ENCODE measurements at regions not wholly inside any gene's neighbourhood (a gene's known extent, or its start where the extent isn't known, plus 50 kb on each side); places are given as distances from the start of the nearest gene placed in this dataset.

DNA sequence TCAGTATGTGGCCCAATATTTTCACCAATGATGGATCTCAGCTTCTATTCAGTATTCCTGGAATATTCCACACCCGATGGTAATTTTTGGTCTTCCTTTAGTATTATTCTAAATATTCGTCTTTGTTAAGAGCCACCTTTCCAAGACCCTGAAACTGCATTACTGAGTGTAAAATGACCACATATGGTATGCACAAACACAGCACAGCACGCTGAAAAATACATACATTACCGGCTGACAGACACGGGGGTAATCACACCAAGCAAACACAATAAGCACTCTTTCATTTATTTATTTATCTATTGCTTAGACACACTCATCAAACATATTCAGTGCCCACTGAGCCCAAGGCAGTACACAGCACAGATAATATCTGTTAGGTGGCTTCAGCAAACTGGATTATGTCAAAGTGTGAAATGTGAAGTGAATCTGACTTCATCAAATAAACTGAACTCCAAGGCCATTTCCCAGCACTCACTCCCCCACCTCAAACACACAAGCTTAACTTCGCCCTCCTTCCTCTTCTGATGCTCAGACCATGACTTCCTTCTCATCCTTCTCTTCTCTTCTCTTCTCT is 1637.8 kb upstream of the C9orf72 start:
- no peak overlapping the region for H3K9ac ChIP-seq (ENCODE audit: low read depth, low read length, poor library complexity, severe bottlenecking)
- no peaks in the 10 kb centered on the region for H3K9me2 ChIP-seq (replicated peaks; ENCODE audit: low read depth, low read length)
- TF ChIP-seq, protein P1, sequence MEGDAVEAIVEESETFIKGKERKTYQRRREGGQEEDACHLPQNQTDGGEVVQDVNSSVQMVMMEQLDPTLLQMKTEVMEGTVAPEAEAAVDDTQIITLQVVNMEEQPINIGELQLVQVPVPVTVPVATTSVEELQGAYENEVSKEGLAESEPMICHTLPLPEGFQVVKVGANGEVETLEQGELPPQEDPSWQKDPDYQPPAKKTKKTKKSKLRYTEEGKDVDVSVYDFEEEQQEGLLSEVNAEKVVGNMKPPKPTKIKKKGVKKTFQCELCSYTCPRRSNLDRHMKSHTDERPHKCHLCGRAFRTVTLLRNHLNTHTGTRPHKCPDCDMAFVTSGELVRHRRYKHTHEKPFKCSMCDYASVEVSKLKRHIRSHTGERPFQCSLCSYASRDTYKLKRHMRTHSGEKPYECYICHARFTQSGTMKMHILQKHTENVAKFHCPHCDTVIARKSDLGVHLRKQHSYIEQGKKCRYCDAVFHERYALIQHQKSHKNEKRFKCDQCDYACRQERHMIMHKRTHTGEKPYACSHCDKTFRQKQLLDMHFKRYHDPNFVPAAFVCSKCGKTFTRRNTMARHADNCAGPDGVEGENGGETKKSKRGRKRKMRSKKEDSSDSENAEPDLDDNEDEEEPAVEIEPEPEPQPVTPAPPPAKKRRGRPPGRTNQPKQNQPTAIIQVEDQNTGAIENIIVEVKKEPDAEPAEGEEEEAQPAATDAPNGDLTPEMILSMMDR (conservative IDR thresholded peaks at IDR 0.05; ENCODE audit: low read length): no peak
- TF ChIP-seq EZH2phosphoT487 (IDR thresholded peaks at IDR 0.05; ENCODE audit: borderline replicate concordance): no peak

DNA sequence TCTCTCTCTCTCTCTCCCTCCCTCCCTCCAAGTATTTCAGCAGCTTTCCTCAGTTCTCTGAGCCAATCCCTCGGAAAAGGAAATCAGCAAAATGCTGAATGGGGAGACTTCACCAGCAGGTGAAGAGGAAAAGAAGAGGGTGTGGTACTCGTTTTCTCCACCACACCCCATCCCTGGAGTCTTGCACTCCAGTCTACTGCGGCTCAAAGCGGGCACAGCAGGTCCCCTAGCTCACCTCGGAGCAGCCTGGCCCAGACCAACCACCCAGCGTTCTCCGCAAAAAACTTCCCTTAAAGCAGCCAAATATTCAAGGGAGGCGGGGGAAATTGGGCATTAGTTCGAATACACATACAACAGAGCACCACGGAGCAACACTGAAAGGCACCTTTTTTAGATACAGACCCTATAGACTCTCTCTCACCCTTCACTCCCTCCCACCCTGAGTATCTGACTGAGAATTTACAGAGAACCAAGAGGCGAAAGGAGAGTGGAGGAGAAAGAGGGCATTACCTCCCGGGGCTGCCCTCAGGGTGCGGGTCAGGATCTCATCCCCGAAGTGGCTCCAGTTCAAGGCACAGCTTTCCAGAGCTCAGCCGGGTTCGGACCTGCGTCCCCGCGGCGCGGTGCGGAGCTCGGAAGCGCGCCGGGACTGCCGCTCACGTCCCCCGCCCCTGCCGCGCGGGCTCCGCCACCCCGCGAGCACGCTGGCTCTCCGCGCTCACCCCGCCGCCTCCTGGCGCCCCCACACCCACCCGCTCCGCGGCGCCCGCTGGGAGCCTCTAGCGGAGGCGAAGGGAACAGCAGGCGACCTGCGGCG is 1638.5 kb upstream of the C9orf72 start:
- Histone ChIP-seq H4K20me1 (ENCODE audit: insufficient read depth, low read length, poor library complexity, severe bottlenecking) (no peaks in the 10 kb centered on the region), H3K4me3 (ENCODE audit: low read length, poor library complexity, severe bottlenecking) (no peak overlapping the region), H3K27me3 (ENCODE audit: insufficient read depth, low read length, poor library complexity, severe bottlenecking) (no peaks in the 10 kb centered on the region), H3K4me2 (ENCODE audit: low read depth, low read length, poor library complexity, severe bottlenecking) (no peak overlapping the region), H3K9me3 (ENCODE audit: insufficient read depth, low read depth, low read length) (no peaks in the 10 kb centered on the region), H3F3A (ENCODE audit: low read depth) (no peaks in the 10 kb centered on the region), H3K4me1 (ENCODE audit: insufficient read depth, low read length, poor library complexity, severe bottlenecking) (no peaks in the 10 kb centered on the region), H3K79me2 (ENCODE audit: insufficient read depth, low read length) (no peaks in the 10 kb centered on the region), H2AFZ (ENCODE audit: low read length) (no peak overlapping the region), H3K36me3 (ENCODE audit: insufficient read depth, low read length) (no peaks in the 10 kb centered on the region), H3K9me2 (replicated peaks; ENCODE audit: low read depth, low read length) (no peaks in the 10 kb centered on the region), H3K9ac (ENCODE audit: low read depth, low read length, poor library complexity, severe bottlenecking) (no peak overlapping the region)
- TF ChIP-seq, protein P1 (conservative IDR thresholded peaks at IDR 0.05; ENCODE audit: low read length): no peak
- no peak for TF ChIP-seq EZH2phosphoT487 (IDR thresholded peaks at IDR 0.05; ENCODE audit: borderline replicate concordance)

More for the DNA sequence above, 1637.8 kb upstream of the C9orf72 start:
- Histone ChIP-seq H3F3A (ENCODE audit: low read depth) (no peaks in the 10 kb centered on the region), H3K4me2 (ENCODE audit: low read depth, low read length, poor library complexity, severe bottlenecking) (no peak overlapping the region), H3K9me3 (ENCODE audit: insufficient read depth, low read depth, low read length) (no peaks in the 10 kb centered on the region), H3K4me1 (ENCODE audit: insufficient read depth, low read length, poor library complexity, severe bottlenecking) (no peaks in the 10 kb centered on the region), H3K4me3 (ENCODE audit: low read length, poor library complexity, severe bottlenecking) (no peak overlapping the region), H3K36me3 (ENCODE audit: insufficient read depth, low read length) (no peaks in the 10 kb centered on the region), H2AFZ (ENCODE audit: low read length) (no peak overlapping the region), H3K79me2 (ENCODE audit: insufficient read depth, low read length) (no peaks in the 10 kb centered on the region), H4K20me1 (ENCODE audit: insufficient read depth, low read length, poor library complexity, severe bottlenecking) (no peaks in the 10 kb centered on the region), H3K27me3 (ENCODE audit: insufficient read depth, low read length, poor library complexity, severe bottlenecking) (no peaks in the 10 kb centered on the region)

DNA sequence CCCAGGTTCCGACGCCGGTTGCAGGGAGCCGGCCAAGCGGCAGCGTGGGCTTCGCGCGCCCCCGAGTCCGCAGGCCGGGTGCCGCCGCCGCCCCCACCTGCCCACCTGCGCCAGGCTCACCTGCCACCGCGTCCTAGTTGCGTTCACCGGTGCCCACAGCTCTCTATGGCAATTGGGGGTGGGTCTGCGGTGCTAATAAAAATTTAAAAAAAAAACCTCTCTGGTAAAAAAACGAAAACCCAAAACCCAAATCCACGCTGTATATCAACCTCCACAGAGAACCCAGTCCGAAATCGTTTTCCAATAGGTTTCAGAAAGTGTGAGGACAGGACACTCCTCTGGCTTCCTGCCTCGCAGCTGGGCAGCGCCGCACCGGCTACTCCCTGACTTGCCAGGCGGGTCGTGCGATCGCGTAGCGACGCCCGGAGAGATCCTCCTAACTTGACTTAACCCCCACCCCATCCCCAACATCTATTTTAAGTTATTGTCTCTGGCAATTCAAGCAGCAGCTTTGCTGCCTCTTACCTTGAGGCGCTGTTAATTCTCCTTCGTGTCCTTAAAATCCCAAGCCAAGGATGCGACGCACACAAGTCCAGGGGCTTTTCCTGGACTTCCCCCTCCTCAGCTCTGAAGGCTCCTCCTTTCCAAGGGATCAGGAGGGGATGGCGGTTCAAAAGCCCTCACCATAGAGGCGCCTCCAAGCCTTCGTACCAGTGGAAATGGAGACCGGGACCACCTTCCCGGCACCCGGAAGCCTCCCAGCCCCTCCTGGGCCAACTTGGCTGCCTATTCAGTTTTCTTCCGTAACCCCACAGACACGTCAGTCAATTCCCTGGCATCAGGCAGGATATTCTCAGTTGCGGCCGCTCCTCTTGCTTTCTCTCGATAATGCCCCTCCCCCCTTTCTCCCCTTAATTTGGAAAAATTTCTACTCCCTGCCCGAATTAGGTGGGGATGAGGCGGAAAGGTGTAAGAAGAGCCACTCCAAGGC is 1639.4 kb upstream of the C9orf72 start:
- H4K20me1 ChIP-seq (ENCODE audit: insufficient read depth, low read length, poor library complexity, severe bottlenecking): no peaks in the 10 kb centered on the region
- H3K9me3 ChIP-seq (ENCODE audit: insufficient read depth, low read depth, low read length): no peaks in the 10 kb centered on the region
- TF ChIP-seq EZH2phosphoT487 (IDR thresholded peaks at IDR 0.05; ENCODE audit: borderline replicate concordance): no peak
- TF ChIP-seq, protein P1 (conservative IDR thresholded peaks at IDR 0.05; ENCODE audit: low read length): no peak
- H3F3A ChIP-seq (ENCODE audit: low read depth): no peaks in the 10 kb centered on the region
- no peak overlapping the region for H2AFZ ChIP-seq (ENCODE audit: low read length)
- H3K27me3 ChIP-seq (ENCODE audit: insufficient read depth, low read length, poor library complexity, severe bottlenecking): no peaks in the 10 kb centered on the region
- no peak overlapping the region for H3K4me2 ChIP-seq (ENCODE audit: low read depth, low read length, poor library complexity, severe bottlenecking)
- H3K9me2 ChIP-seq (replicated peaks; ENCODE audit: low read depth, low read length): no peaks in the 10 kb centered on the region
- H3K79me2 ChIP-seq (ENCODE audit: insufficient read depth, low read length): no peaks in the 10 kb centered on the region
- no peak overlapping the region for H3K9ac ChIP-seq (ENCODE audit: low read depth, low read length, poor library complexity, severe bottlenecking)
- no peak overlapping the region for H3K4me3 ChIP-seq (ENCODE audit: low read length, poor library complexity, severe bottlenecking)
- H3K36me3 ChIP-seq (ENCODE audit: insufficient read depth, low read length): no peaks in the 10 kb centered on the region
- no peaks in the 10 kb centered on the region for H3K4me1 ChIP-seq (ENCODE audit: insufficient read depth, low read length, poor library complexity, severe bottlenecking)

Measured in Loucy (cell line).